H9 (cell line): ENCODE measurements at regions not wholly inside any gene's neighbourhood (a gene's known extent, or its start where the extent isn't known, plus 50 kb on each side); places are given as distances from the start of the nearest gene placed in this dataset.

Experiments
- DNase-seq: peaks from one replicate; pipeline ENCODE4 v3.0.0-alpha.2; 2017
- H2AFZ ChIP-seq: one replicate; pipeline ENCODE4 v1.6.1; 2013; ENCODE audit warnings: mild to moderate bottlenecking, low read length, control low read depth, moderate library complexity
- H2AK5ac ChIP-seq: 2 replicates; pipeline ENCODE4 v1.6.1; 2013; ENCODE audit warnings: low read length, control low read depth, mixed read lengths; ENCODE audit not compliant: insufficient read length
- H2BK120ac ChIP-seq: one replicate; pipeline ENCODE4 v1.6.1; 2013; ENCODE audit warnings: low read depth, mild to moderate bottlenecking, low read length, control low read depth, inconsistent platforms; ENCODE audit not compliant: poor library complexity, severe bottlenecking
- H2BK12ac ChIP-seq: 2 replicates; pipeline ENCODE4 v1.6.1; 2013; ENCODE audit warnings: low read length, control low read depth, mixed read lengths, low read depth; ENCODE audit not compliant: insufficient read length
- H2BK15ac ChIP-seq: 2 replicates; pipeline ENCODE4 v1.6.1; 2013; ENCODE audit warnings: low read depth, low read length, control low read depth
- H2BK20ac ChIP-seq: one replicate; pipeline ENCODE4 v1.6.1; 2013; ENCODE audit warnings: low read depth, mild to moderate bottlenecking, low read length, control low read depth, inconsistent platforms; ENCODE audit not compliant: poor library complexity, severe bottlenecking
- H2BK5ac ChIP-seq: 2 replicates; pipeline ENCODE4 v1.6.1; 2013; ENCODE audit warnings: low read length, control low read depth, mixed read lengths; ENCODE audit not compliant: insufficient read length
- H3K14ac ChIP-seq: 2 replicates; pipeline ENCODE4 v1.6.1; 2013; ENCODE audit warnings: low read length, control low read depth; ENCODE audit not compliant: insufficient read depth
- H3K18ac ChIP-seq: 2 replicates; pipeline ENCODE4 v1.6.1; 2013; ENCODE audit warnings: low read depth, mild to moderate bottlenecking, mixed read lengths, low read length, control low read depth; ENCODE audit not compliant: insufficient read length
- H3K23ac ChIP-seq: 2 replicates; pipeline ENCODE4 v1.6.1; 2013; ENCODE audit warnings: low read length, control low read depth, mixed read lengths, low read depth; ENCODE audit not compliant: insufficient read length
- H3K23me2 ChIP-seq: 2 replicates; pipeline ENCODE4 v1.6.1; 2013; ENCODE audit warnings: low read depth, mild to moderate bottlenecking, mixed read lengths, low read length, control low read depth; ENCODE audit not compliant: insufficient read length, poor library complexity, severe bottlenecking
- H3K27ac ChIP-seq: 2 replicates; pipeline ENCODE4 v1.5.1; 2013; ENCODE audit warnings: low read length, control low read depth, mixed read lengths, low read depth; ENCODE audit not compliant: insufficient read length
- H3K27me3 ChIP-seq: 2 replicates; pipeline ENCODE4 v1.6.1; 2013; ENCODE audit warnings: low read length, control low read depth, inconsistent platforms; ENCODE audit not compliant: insufficient read depth
- H3K4ac ChIP-seq: 2 replicates; pipeline ENCODE4 v1.6.1; 2013; ENCODE audit warnings: low read depth, mild to moderate bottlenecking, control low read depth, inconsistent platforms, low read length, moderate library complexity
- H3K4me1 ChIP-seq: 2 replicates; pipeline ENCODE4 v1.6.1; 2013; ENCODE audit warnings: low read length, control low read depth, inconsistent platforms; ENCODE audit not compliant: insufficient read depth
- H3K4me2 ChIP-seq: 2 replicates; pipeline ENCODE4 v1.6.1; 2013; ENCODE audit warnings: low read length, control low read depth, mixed read lengths; ENCODE audit not compliant: insufficient read length, insufficient read depth
- H3K56ac ChIP-seq: 2 replicates; pipeline ENCODE4 v1.6.1; 2013; ENCODE audit warnings: low read depth, mild to moderate bottlenecking, mixed read lengths, low read length, control low read depth; ENCODE audit not compliant: insufficient read length
- H3K79me1 ChIP-seq: 2 replicates; pipeline ENCODE4 v1.6.1; 2013; ENCODE audit warnings: low read depth, mild to moderate bottlenecking, moderate library complexity, low read length, control low read depth, inconsistent platforms; ENCODE audit not compliant: insufficient read depth, poor library complexity, severe bottlenecking
- H3K79me2 ChIP-seq: 2 replicates; pipeline ENCODE4 v1.6.1; 2013; ENCODE audit warnings: low read length, control low read depth, inconsistent platforms; ENCODE audit not compliant: insufficient read depth
- H3K9ac ChIP-seq: 2 replicates; pipeline ENCODE4 v1.6.1; 2013; ENCODE audit warnings: low read length, control low read depth, mixed read lengths; ENCODE audit not compliant: insufficient read length; ENCODE audit errors: extremely low read depth
- H3K9me3 ChIP-seq: one replicate; pipeline ENCODE4 v1.6.1; 2013; ENCODE audit warnings: low read depth, low read length, inconsistent platforms; ENCODE audit not compliant: control insufficient read depth
- H3T11ph ChIP-seq: one replicate; pipeline ENCODE4 v1.6.1; 2013; ENCODE audit warnings: mild to moderate bottlenecking, low read length, control low read depth, inconsistent platforms
- H4K20me1 ChIP-seq: one replicate; pipeline ENCODE4 v1.6.1; 2013; ENCODE audit not compliant: control insufficient read depth, insufficient read length, insufficient read depth
- H4K5ac ChIP-seq: 2 replicates; pipeline ENCODE4 v1.6.1; 2013; ENCODE audit warnings: low read depth, mild to moderate bottlenecking, mixed read lengths, low read length, control low read depth; ENCODE audit not compliant: insufficient read length
- H4K8ac ChIP-seq: replicated peaks from 2 replicates; pipeline ENCODE4 v1.6.1; 2013; ENCODE audit warnings: low read length, control low read depth, mixed read lengths, low read depth; ENCODE audit not compliant: insufficient read length
- H4K91ac ChIP-seq: 2 replicates; pipeline ENCODE4 v1.6.1; 2013; ENCODE audit warnings: low read depth, mild to moderate bottlenecking, moderate library complexity, mixed read lengths, low read length, control low read depth; ENCODE audit not compliant: insufficient read length
- H3K27ac Mint-ChIP-seq, 3 experiments: 2 replicates in 2 of 3; 3 replicates in 1 of 3; pipeline ENCODE4 v1.8.0; 2020 to 2021; ENCODE audit warnings: mixed read lengths in 3 of 3, mild to moderate bottlenecking in 1 of 3, moderate library complexity in 1 of 3
- H3K27me3 Mint-ChIP-seq: 2 replicates; pipeline ENCODE4 v1.8.0; 2021; ENCODE audit warnings: low read depth, mild to moderate bottlenecking, moderate library complexity, mixed read lengths
- H3K36me3 Mint-ChIP-seq, 3 experiments: 2 replicates in 2 of 3; 3 replicates in 1 of 3; pipeline ENCODE4 v1.8.0; 2020 to 2021; ENCODE audit warnings: low read depth in 3 of 3, mixed read lengths in 3 of 3; ENCODE audit not compliant: insufficient read depth in 1 of 3
- H3K4me1 Mint-ChIP-seq, 2 experiments: 2 replicates each; pipeline ENCODE4 v1.8.0; 2020; ENCODE audit warnings: mixed read lengths in 2 of 2
- H3K4me3 Mint-ChIP-seq, 2 experiments: 2 replicates in 1 of 2; 3 replicates in 1 of 2; pipeline ENCODE4 v1.8.0; 2020 to 2021; ENCODE audit warnings: mild to moderate bottlenecking in 2 of 2, mixed read lengths in 2 of 2, moderate library complexity in 1 of 2
- H3K9me3 Mint-ChIP-seq, 2 experiments: 2 replicates in 1 of 2; 3 replicates in 1 of 2; pipeline ENCODE4 v1.8.0; 2020; ENCODE audit warnings: mild to moderate bottlenecking in 2 of 2, mixed read lengths in 2 of 2, moderate library complexity in 1 of 2
- WGBS: extraction: QIAGEN DNeasy Blood & Tissue Kit; methylation state at CpG from one replicate; pipeline ENCODE4 v1.1.7; 2013; ENCODE audit warnings: missing lambda C conversion rate, low lambda C conversion rate, mixed read lengths; ENCODE audit not compliant: insufficient read length; ENCODE audit errors: extremely low coverage; 5-methylcytosine and 5-hydroxymethylcytosine counted together
- TF ChIP-seq, protein P1 (sequence below): fragments of 200-600 bp; sonication (generic); conservative IDR thresholded peaks from 3 replicates; pipeline ENCODE4 v1.8.0; 2021; ENCODE audit warnings: antibody characterized with exemption, mild to moderate bottlenecking

DNA sequence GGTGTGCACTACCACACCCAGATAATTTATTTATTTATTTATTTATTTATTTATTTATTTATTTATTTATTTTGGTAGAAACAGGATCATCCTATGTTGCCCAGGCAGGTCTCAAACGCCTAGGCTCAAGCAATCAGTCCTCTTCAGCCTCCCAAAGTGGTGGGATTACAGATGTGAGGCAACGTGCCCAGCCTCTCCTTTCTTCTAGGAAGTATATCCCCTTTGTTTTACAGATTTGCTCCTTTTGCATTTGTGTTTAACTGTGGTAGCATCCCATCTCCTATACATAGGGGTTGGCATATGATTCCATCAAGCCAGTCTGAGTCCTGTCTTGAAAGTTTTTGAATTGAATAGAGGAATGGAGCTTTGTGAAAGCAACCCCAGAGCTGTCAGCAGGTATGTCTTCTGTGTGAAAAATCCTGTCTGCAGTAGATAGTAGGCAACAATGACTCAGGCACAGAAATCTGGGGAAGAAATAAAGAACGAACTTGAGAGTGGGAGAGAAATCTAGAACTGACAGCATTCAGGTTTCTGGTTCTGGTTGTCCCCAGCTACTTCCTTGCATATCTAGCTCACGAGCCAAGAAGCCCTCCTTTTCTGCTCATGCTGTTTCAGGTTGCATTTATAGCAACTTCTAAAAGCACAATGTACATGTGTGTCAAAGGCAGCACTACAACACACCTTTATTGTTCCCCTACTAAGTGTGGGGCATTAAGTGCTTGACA is 113.7 kb upstream of the LSM6 start:
- Histone ChIP-seq H3K4me2 (peak overlapping the region; percentile 28), H3K9me3 (no peaks in the 10 kb centered on the region), H3T11ph (no peak overlapping the region), H4K20me1 (no peaks in the 10 kb centered on the region), H2BK15ac (no peak overlapping the region), H3K9ac (no peak overlapping the region), H3K18ac (no peak overlapping the region), H4K5ac (no peak overlapping the region), H2BK12ac (no peak overlapping the region), H4K8ac (no peak overlapping the region), H3K27ac (no peak overlapping the region), H3K27me3 (no peaks in the 10 kb centered on the region), H3K23ac (no peak overlapping the region), H3K56ac (no peak overlapping the region), H2BK5ac (no peak overlapping the region), H3K23me2 (no peaks in the 10 kb centered on the region), H3K4ac (no peak overlapping the region), H2AFZ (no peak overlapping the region), H2AK5ac (no peak overlapping the region), H3K79me1 (no peaks in the 10 kb centered on the region), H3K4me1 (peaks cover 9% of the 10 kb centered on the region; the same call in 1 of the 2 replicates), H2BK120ac (no peak overlapping the region), H3K14ac (no peak overlapping the region), H3K79me2 (no peaks in the 10 kb centered on the region), H2BK20ac (no peak overlapping the region), H4K91ac (no peak overlapping the region)
- no peak for DNase-seq
- Mint-ChIP-seq H3K27ac (peak overlapping the region in 2 of 3 experiments; percentile 36 to 54; a peak in 2 of 7 replicates), H3K9me3 (no peaks in the 10 kb centered on the region; a peak in 1 of 5 replicates), H3K4me3 (no peak overlapping the region), H3K27me3 (0 out of 2 replicates have a peak, but pooled peaks cover 2% of the 10 kb centered on the region), H3K36me3 (no peaks in the 10 kb centered on the region; a peak in 1 of 7 replicates), H3K4me1 (peaks cover 14 to 15% of the 10 kb centered on the region in 2 experiments)
- no CpG with 5 or more reads among the region's 4 CpGs for WGBS
- TF ChIP-seq, protein P1, sequence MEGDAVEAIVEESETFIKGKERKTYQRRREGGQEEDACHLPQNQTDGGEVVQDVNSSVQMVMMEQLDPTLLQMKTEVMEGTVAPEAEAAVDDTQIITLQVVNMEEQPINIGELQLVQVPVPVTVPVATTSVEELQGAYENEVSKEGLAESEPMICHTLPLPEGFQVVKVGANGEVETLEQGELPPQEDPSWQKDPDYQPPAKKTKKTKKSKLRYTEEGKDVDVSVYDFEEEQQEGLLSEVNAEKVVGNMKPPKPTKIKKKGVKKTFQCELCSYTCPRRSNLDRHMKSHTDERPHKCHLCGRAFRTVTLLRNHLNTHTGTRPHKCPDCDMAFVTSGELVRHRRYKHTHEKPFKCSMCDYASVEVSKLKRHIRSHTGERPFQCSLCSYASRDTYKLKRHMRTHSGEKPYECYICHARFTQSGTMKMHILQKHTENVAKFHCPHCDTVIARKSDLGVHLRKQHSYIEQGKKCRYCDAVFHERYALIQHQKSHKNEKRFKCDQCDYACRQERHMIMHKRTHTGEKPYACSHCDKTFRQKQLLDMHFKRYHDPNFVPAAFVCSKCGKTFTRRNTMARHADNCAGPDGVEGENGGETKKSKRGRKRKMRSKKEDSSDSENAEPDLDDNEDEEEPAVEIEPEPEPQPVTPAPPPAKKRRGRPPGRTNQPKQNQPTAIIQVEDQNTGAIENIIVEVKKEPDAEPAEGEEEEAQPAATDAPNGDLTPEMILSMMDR: no peak
